ENCODE measurements at regions not wholly inside any gene's neighbourhood (a gene's known extent, or its start where the extent isn't known, plus 50 kb on each side); places are given as distances from the start of the nearest gene placed in this dataset.

- H3K4me3 ChIP-seq, result no peak overlapping the region
- no peak overlapping the region for H3K27ac ChIP-seq
- TF ChIP-seq POLR2AphosphoS5 (IDR thresholded peaks at IDR 0.05) (no peak), POLR2A (IDR thresholded peaks at IDR 0.05) (no peak), CTCF (IDR thresholded peaks at IDR 0.05 in 8 of 11, conservative IDR thresholded peaks at IDR 0.05 in 3 of 11) (no peak)
- no peak for DNase-seq
- H3K36me3 ChIP-seq, result no peaks in the 10 kb centered on the region
- intact Hi-C loops (cut with DNase I; ENCODE audit: low total_unique reads), result no loop called here
- H3K27me3 ChIP-seq (replicated peaks in 1 of 7), result no peaks in the 10 kb centered on the region
- WGBS, 5 donors, result 77 to 91% (median 90%) methylated on average over 2 of the region's 2 CpGs
- H3K4me1 ChIP-seq, result peaks cover 0 to 27% (median 5%) of the 10 kb centered on the region in 6 donors
- no peaks in the 10 kb centered on the region for H3K9me3 ChIP-seq
Observed at GRCh38 chr4:10736895-10737294, 52.3 kb upstream of the CLNK start.

- no peak for DNase-seq
- Histone ChIP-seq H3K4me1 (peaks cover 0 to 20% (median 5%) of the 10 kb centered on the region in 6 donors), H3K4me3 (no peak overlapping the region), H3K36me3 (no peaks in the 10 kb centered on the region), H3K27me3 (replicated peaks in 1 of 7) (no peaks in the 10 kb centered on the region), H3K9me3 (no peaks in the 10 kb centered on the region), H3K27ac (no peak overlapping the region)
- WGBS, 5 donors, result 91 to 100% (median 94%) methylated on average over 3 of the region's 3 CpGs
- intact Hi-C loops (cut with DNase I; ENCODE audit: low total_unique reads), result no loop called here
- TF ChIP-seq CTCF (IDR thresholded peaks at IDR 0.05 in 8 of 11, conservative IDR thresholded peaks at IDR 0.05 in 3 of 11) (no peak), POLR2A (IDR thresholded peaks at IDR 0.05) (no peak), POLR2AphosphoS5 (IDR thresholded peaks at IDR 0.05) (no peak)
Observed at GRCh38 chr4:10736266-10736665, 51.7 kb upstream of the CLNK start.

- no peaks in the 10 kb centered on the region for H3K27me3 ChIP-seq (replicated peaks in 1 of 7)
- 80 to 91% (median 86%) methylated on average over 5 of the region's 5 CpGs for WGBS, 5 donors
- no peaks in the 10 kb centered on the region for H3K36me3 ChIP-seq
- no peak overlapping the region for H3K4me3 ChIP-seq
- peaks cover 0 to 17% (median 5%) of the 10 kb centered on the region in 6 donors for H3K4me1 ChIP-seq
- no peak overlapping the region for H3K27ac ChIP-seq
- DNase-seq, result no peak
- H3K9me3 ChIP-seq, result no peaks in the 10 kb centered on the region
- TF ChIP-seq POLR2AphosphoS5 (IDR thresholded peaks at IDR 0.05) (no peak), CTCF (IDR thresholded peaks at IDR 0.05 in 8 of 11, conservative IDR thresholded peaks at IDR 0.05 in 3 of 11) (no peak), POLR2A (IDR thresholded peaks at IDR 0.05) (no peak)
- intact Hi-C loops (cut with DNase I; ENCODE audit: low total_unique reads), result no loop called here
Observed at GRCh38 chr4:10734697-10735096, 50.1 kb upstream of the CLNK start.
